ENCODE measurements at regions not wholly inside any gene's neighbourhood (a gene's known extent, or its start where the extent isn't known, plus 50 kb on each side); places are given as distances from the start of the nearest gene placed in this dataset.

GRCh38 chrX:534804-535203 lies 95.8 kb upstream of the SHOX start:
- TF ChIP-seq CTCF (IDR thresholded peaks at IDR 0.05): no peak
- no peak for TF ChIP-seq POLR2A (IDR thresholded peaks at IDR 0.05)
- no peak for TF ChIP-seq EP300 (IDR thresholded peaks at IDR 0.05)

All from upper lobe of left lung (tissue), 4 donors.